ENCODE measurements at regions not wholly inside any gene's neighbourhood (a gene's known extent, or its start where the extent isn't known, plus 50 kb on each side); places are given as distances from the start of the nearest gene placed in this dataset.

DNA sequence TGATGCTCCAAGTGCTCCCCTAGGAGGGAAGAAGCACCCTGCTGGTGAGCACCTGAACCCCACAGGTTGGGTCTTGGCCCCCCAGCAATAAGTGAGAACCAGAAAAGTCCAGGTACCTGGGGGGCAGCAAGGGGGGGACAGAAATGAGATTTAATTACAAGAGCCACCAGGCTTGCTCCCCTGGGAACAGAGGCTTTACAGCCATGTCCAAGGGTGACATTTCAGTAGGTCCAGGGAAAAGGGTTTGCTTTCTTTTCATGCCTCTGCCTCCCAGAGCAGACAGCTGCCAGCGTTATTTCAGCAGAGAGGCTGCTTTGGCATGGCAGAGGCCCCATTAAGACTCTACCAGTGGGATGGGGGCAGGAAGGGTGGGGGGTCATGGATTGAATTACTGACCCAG lies 437.7 kb downstream of the BUD13 start:
- intact Hi-C loops (cut with DNase I), result no loop called here
- Histone ChIP-seq H3K27me3 (peaks cover 0 to 6% (median 0%) of the 10 kb centered on the region in 4 donors), H3K27ac (no peak overlapping the region), H3K4me3 (no peak overlapping the region), H3K36me3 (no peaks in the 10 kb centered on the region), H3K9me3 (peaks cover 0 to 4% (median 3%) of the 10 kb centered on the region in 3 donors), H3K4me1 (no peaks in the 10 kb centered on the region)
- 50% methylated on average over 1 of the region's 1 CpG; no CpG with 5 or more reads in 1 of the 2 donors for WGBS, 2 donors
- TF ChIP-seq, protein P1, sequence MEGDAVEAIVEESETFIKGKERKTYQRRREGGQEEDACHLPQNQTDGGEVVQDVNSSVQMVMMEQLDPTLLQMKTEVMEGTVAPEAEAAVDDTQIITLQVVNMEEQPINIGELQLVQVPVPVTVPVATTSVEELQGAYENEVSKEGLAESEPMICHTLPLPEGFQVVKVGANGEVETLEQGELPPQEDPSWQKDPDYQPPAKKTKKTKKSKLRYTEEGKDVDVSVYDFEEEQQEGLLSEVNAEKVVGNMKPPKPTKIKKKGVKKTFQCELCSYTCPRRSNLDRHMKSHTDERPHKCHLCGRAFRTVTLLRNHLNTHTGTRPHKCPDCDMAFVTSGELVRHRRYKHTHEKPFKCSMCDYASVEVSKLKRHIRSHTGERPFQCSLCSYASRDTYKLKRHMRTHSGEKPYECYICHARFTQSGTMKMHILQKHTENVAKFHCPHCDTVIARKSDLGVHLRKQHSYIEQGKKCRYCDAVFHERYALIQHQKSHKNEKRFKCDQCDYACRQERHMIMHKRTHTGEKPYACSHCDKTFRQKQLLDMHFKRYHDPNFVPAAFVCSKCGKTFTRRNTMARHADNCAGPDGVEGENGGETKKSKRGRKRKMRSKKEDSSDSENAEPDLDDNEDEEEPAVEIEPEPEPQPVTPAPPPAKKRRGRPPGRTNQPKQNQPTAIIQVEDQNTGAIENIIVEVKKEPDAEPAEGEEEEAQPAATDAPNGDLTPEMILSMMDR (IDR thresholded peaks at IDR 0.05), result no peak
- no peak for TF ChIP-seq POLR2A (IDR thresholded peaks at IDR 0.05)
- no peak for DNase-seq

DNA sequence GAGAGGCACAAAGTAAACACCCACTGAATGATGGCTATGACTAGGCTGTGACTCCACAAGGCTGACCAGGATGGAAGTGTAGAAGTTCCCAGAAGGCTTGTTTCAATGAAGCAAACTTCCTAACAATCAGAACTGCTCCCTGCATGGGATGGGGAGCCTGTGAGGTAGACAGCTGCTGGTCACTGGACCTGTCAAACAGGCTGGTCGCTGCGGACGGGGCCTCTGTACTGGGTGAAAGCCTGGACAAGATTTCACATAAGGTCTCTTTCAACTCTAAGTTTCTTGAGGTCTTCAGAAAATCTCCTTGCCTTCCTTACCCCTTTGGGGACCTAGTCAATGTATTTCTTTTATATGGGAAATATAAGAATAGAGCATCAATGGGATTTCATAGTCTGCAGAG lies 438.2 kb downstream of the BUD13 start:
- intact Hi-C loops (cut with DNase I), result no loop called here
- H3K4me1 ChIP-seq, result no peaks in the 10 kb centered on the region
- H3K36me3 ChIP-seq, result no peaks in the 10 kb centered on the region
- peaks cover 0 to 4% (median 3%) of the 10 kb centered on the region in 3 donors for H3K9me3 ChIP-seq
- no peak overlapping the region for H3K27ac ChIP-seq
- WGBS, 2 donors, result 84% methylated on average over 3 of the region's 3 CpGs; no CpG with 5 or more reads in 1 of the 2 donors
- TF ChIP-seq, protein P1 (IDR thresholded peaks at IDR 0.05), result no peak
- peaks cover 0 to 6% (median 0%) of the 10 kb centered on the region in 4 donors for H3K27me3 ChIP-seq
- no peak overlapping the region for H3K4me3 ChIP-seq
- DNase-seq, result no peak

DNA sequence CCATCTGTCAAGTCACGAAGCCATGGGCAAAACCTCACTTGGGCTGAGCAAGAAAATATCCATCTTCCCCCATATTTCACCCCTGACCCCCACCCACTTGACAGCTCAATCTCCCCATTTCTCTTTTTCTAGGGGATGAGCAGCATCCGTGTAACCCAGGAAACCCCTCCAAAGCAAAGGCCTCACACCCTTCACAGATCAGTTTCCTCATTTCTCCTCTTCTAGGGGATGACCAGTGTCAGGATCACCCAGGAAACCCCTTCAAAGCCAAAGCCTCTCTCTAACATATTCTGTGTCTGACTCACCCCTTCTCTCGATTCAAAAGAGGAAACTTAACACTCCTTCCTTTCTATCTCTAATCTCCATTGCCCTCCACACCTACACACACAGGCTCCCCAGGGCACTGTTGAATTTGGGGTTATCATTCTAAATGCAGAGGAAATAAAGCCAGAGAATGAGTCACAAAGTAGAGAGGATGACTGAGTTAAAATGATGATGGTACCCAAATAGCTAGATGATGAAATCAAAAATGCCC lies 439.7 kb downstream of the BUD13 start:
- Histone ChIP-seq H3K4me1 (no peaks in the 10 kb centered on the region), H3K27me3 (peaks cover 0 to 6% (median 0%) of the 10 kb centered on the region in 4 donors), H3K4me3 (no peak overlapping the region), H3K9me3 (peaks cover 0 to 4% (median 3%) of the 10 kb centered on the region in 3 donors), H3K36me3 (no peaks in the 10 kb centered on the region), H3K27ac (no peak overlapping the region)
- DNase-seq, result no peak
- WGBS, 2 donors, result 27 to 43% methylated on average over 3 of the region's 3 CpGs
- intact Hi-C loops (cut with DNase I), result no loop called here
- TF ChIP-seq POLR2A (IDR thresholded peaks at IDR 0.05), result no peak
- TF ChIP-seq, protein P1 (IDR thresholded peaks at IDR 0.05), result no peak

DNA sequence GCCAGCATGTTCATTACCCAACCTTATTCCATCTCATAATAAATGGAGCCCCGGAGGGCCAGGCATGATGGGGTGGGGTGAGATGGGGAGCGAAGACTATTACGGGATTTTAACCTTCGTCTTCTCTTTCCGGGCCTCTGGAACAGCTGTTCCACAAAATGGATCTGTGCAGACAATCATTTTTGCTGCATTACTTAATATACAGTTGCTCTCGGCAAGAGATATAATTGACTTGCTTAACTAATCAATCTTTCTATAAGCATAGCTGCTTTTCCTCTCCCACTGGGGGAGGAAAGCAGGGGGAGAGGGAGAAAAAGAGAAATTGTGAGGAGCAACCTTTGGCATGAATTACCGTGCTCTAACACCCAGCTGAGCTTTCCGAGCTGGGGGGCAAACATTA lies 440.4 kb downstream of the BUD13 start:
- H3K27me3 ChIP-seq, result peaks cover 0 to 6% (median 0%) of the 10 kb centered on the region in 4 donors
- WGBS, 2 donors, result 82 to 88% methylated on average over 5 to 7 of the region's 8 CpGs
- DNase-seq, result no peak
- H3K9me3 ChIP-seq, result peaks cover 0 to 3% (median 2%) of the 10 kb centered on the region in 3 donors
- intact Hi-C loops (cut with DNase I), result no loop called here
- TF ChIP-seq POLR2A (IDR thresholded peaks at IDR 0.05), result no peak
- TF ChIP-seq, protein P1 (IDR thresholded peaks at IDR 0.05), result no peak
- no peak overlapping the region for H3K27ac ChIP-seq
- H3K4me1 ChIP-seq, result no peaks in the 10 kb centered on the region
- no peak overlapping the region for H3K4me3 ChIP-seq
- no peaks in the 10 kb centered on the region for H3K36me3 ChIP-seq

DNA sequence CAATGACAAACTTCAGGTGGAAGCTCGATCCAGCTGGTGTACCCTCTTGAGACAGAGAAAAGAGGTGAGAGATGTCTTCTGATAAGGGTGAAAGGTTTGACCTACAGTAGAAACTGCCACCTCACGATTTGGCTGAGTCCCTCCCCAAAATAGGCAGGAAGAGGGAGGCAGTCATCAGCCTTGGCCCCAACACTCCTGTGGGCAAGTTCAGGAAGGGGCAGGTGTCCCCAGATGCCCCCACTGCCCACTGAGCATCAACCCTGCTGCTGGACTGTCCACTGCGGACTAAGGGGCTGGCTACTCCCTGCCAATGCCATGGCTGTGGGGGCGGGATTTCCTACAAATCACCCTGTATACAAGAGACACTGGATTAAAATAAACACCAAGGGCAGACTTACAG lies 441.4 kb downstream of the BUD13 start:
- Histone ChIP-seq H3K27ac (no peak overlapping the region), H3K4me3 (no peak overlapping the region), H3K9me3 (no peaks in the 10 kb centered on the region), H3K36me3 (no peaks in the 10 kb centered on the region), H3K4me1 (no peaks in the 10 kb centered on the region), H3K27me3 (peaks cover 0 to 6% (median 0%) of the 10 kb centered on the region in 4 donors)
- TF ChIP-seq, protein P1 (IDR thresholded peaks at IDR 0.05), result no peak
- TF ChIP-seq POLR2A (IDR thresholded peaks at IDR 0.05), result no peak
- no peak for DNase-seq
- intact Hi-C loops (cut with DNase I), result no loop called here
- WGBS, 2 donors, result 80 to 89% methylated on average over 2 to 4 of the region's 4 CpGs

Data from esophagus squamous epithelium (tissue), 5 donors.